Body of pancreas (tissue), 4 donors: ENCODE measurements at regions not wholly inside any gene's neighbourhood (a gene's known extent, or its start where the extent isn't known, plus 50 kb on each side); places are given as distances from the start of the nearest gene placed in this dataset.

Experiments
- POLR2A ChIP-seq, 3 donors: fragments of 450-650 bp; IDR thresholded peaks; one replicate each; pipeline ENCODE4 v1.6.1; 2016; ENCODE audit warnings: antibody characterized with exemption in 3 of 3, mild to moderate bottlenecking in 2 of 3
- TF ChIP-seq, protein P1 (sequence below), 7 experiments: fragments of 450-650 bp in 4 of 7; fragments of 200-600 bp in 3 of 7; sonication (generic) in 3 of 7; IDR thresholded peaks; one replicate each; pipeline ENCODE4 v1.5.1; 2016 to 2019; ENCODE audit warnings: antibody characterized with exemption in 7 of 7

- TF ChIP-seq, protein P1, sequence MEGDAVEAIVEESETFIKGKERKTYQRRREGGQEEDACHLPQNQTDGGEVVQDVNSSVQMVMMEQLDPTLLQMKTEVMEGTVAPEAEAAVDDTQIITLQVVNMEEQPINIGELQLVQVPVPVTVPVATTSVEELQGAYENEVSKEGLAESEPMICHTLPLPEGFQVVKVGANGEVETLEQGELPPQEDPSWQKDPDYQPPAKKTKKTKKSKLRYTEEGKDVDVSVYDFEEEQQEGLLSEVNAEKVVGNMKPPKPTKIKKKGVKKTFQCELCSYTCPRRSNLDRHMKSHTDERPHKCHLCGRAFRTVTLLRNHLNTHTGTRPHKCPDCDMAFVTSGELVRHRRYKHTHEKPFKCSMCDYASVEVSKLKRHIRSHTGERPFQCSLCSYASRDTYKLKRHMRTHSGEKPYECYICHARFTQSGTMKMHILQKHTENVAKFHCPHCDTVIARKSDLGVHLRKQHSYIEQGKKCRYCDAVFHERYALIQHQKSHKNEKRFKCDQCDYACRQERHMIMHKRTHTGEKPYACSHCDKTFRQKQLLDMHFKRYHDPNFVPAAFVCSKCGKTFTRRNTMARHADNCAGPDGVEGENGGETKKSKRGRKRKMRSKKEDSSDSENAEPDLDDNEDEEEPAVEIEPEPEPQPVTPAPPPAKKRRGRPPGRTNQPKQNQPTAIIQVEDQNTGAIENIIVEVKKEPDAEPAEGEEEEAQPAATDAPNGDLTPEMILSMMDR (IDR thresholded peaks at IDR 0.05): no peak
- no peak for TF ChIP-seq POLR2A (IDR thresholded peaks at IDR 0.05)
Measured at GRCh38 chr9:22954964-22955363, 508.3 kb downstream of the DMRTA1 start.
